Natural killer cell (primary cell): ENCODE measurements at regions not wholly inside any gene's neighbourhood (a gene's known extent, or its start where the extent isn't known, plus 50 kb on each side); places are given as distances from the start of the nearest gene placed in this dataset.

Experiments
- ATAC-seq, 3 donors: fragments of 150-1000 bp in 2 of 3; fragments of 200-7000 bp in 1 of 3; cut with Tn5 transposase; 1 replicate in 1 of 3; 2 replicates in 2 of 3; pipeline ENCODE4 v1.10.0; 2021; ENCODE audit warnings: mild to moderate bottlenecking in 2 of 3, moderate library complexity in 2 of 3
- DNase-seq, 2 donors: peaks; one replicate each; pipeline versions ENCODE4 v3.0.0 to v3.0.0-alpha.2; 2013 to 2021; ENCODE audit warnings: mixed read lengths in 1 of 2
- H3K27ac ChIP-seq: one replicate; pipeline ENCODE4 v1.5.1; 2013; ENCODE audit warnings: mild to moderate bottlenecking, low read length
- H3K27me3 ChIP-seq: one replicate; pipeline ENCODE4 v1.6.1; 2013; ENCODE audit warnings: low read length; ENCODE audit not compliant: control insufficient read depth, insufficient read depth
- H3K36me3 ChIP-seq: one replicate; pipeline ENCODE4 v1.6.1; 2013; ENCODE audit warnings: low read length; ENCODE audit not compliant: control insufficient read depth, insufficient read depth
- H3K4me1 ChIP-seq: one replicate; pipeline ENCODE4 v1.6.1; 2013; ENCODE audit warnings: low read length; ENCODE audit not compliant: control insufficient read depth, insufficient read depth
- H3K4me3 ChIP-seq: one replicate; pipeline ENCODE4 v1.5.1; 2013; ENCODE audit warnings: low read length
- H3K9me3 ChIP-seq: one replicate; pipeline ENCODE4 v1.6.1; 2013; ENCODE audit warnings: low read length; ENCODE audit not compliant: control insufficient read depth, insufficient read depth
- H3K27ac Mint-ChIP-seq, 2 donors: one replicate each; pipeline ENCODE4 v1.8.0; 2022; ENCODE audit warnings: mild to moderate bottlenecking in 2 of 2, mixed read lengths in 2 of 2, moderate library complexity in 1 of 2
- H3K27me3 Mint-ChIP-seq, 2 donors: one replicate each; pipeline ENCODE4 v1.8.0; 2022; ENCODE audit warnings: low read depth in 2 of 2, mixed read lengths in 2 of 2
- H3K36me3 Mint-ChIP-seq: one replicate; pipeline ENCODE4 v1.8.0; 2022; ENCODE audit warnings: mixed read lengths
- H3K4me1 Mint-ChIP-seq, 2 donors: one replicate each; pipeline ENCODE4 v1.8.0; 2022; ENCODE audit warnings: mixed read lengths in 2 of 2
- H3K4me3 Mint-ChIP-seq: one replicate; pipeline ENCODE4 v1.8.0; 2022; ENCODE audit warnings: mild to moderate bottlenecking, moderate library complexity, mixed read lengths
- H3K9me3 Mint-ChIP-seq, 2 donors: one replicate each; pipeline ENCODE4 v1.8.0; 2022; ENCODE audit warnings: mixed read lengths in 2 of 2
- WGBS: methylation state at CpG from one replicate; pipeline ENCODE4 v1.1.7; 2013; ENCODE audit warnings: missing lambda C conversion rate; ENCODE audit not compliant: insufficient coverage; 5-methylcytosine and 5-hydroxymethylcytosine counted together
- intact Hi-C: fragments of 100-400 bp; cut with micrococcal nuclease; formaldehyde crosslinking; loops from one replicate; pipeline ENCODE4 v1.14.2; 2022
- TF ChIP-seq, protein P1 (sequence below): fragments of 200-600 bp; IDR thresholded peaks from one replicate; pipeline ENCODE4 v1.8.0; 2022; ENCODE audit warnings: antibody characterized with exemption

DNA sequence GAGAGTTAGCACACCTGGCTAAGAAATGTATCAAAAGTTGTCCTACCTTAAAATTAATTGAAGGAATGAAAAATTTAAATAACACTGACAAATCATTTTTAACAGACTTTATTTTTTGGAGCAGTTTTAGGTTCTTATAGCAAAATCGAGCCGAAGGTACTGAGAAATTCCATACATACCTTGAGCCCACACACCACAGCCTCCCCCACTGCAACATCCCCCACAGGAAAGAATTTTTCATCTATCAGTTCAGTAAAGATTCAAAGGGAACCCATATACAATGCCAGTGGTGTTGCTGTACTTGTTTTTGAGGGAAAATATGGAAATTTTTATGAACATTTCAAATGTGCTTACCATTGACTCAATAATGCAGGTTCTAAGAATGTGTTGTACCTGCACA lies 169.8 kb upstream of the HS6ST1 start:
- Histone ChIP-seq H3K27me3 (no peaks in the 10 kb centered on the region), H3K4me1 (no peaks in the 10 kb centered on the region), H3K9me3 (no peaks in the 10 kb centered on the region), H3K36me3 (no peaks in the 10 kb centered on the region), H3K4me3 (no peak overlapping the region), H3K27ac (no peak overlapping the region)
- TF ChIP-seq, protein P1, sequence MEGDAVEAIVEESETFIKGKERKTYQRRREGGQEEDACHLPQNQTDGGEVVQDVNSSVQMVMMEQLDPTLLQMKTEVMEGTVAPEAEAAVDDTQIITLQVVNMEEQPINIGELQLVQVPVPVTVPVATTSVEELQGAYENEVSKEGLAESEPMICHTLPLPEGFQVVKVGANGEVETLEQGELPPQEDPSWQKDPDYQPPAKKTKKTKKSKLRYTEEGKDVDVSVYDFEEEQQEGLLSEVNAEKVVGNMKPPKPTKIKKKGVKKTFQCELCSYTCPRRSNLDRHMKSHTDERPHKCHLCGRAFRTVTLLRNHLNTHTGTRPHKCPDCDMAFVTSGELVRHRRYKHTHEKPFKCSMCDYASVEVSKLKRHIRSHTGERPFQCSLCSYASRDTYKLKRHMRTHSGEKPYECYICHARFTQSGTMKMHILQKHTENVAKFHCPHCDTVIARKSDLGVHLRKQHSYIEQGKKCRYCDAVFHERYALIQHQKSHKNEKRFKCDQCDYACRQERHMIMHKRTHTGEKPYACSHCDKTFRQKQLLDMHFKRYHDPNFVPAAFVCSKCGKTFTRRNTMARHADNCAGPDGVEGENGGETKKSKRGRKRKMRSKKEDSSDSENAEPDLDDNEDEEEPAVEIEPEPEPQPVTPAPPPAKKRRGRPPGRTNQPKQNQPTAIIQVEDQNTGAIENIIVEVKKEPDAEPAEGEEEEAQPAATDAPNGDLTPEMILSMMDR: no peak
- H3K27ac Mint-ChIP-seq: no peak overlapping the region
- DNase-seq (no peak), ATAC-seq (no peak)
- no peaks in the 10 kb centered on the region for H3K9me3 Mint-ChIP-seq
- H3K4me3 Mint-ChIP-seq: no peak overlapping the region
- intact Hi-C loops: no loop called here
- peaks cover 6 to 27% of the 10 kb centered on the region in 2 donors for H3K27me3 Mint-ChIP-seq
- WGBS: 87% methylated on average over 2 of the region's 2 CpGs
- H3K36me3 Mint-ChIP-seq: no peaks in the 10 kb centered on the region
- H3K4me1 Mint-ChIP-seq: no peaks in the 10 kb centered on the region

DNA sequence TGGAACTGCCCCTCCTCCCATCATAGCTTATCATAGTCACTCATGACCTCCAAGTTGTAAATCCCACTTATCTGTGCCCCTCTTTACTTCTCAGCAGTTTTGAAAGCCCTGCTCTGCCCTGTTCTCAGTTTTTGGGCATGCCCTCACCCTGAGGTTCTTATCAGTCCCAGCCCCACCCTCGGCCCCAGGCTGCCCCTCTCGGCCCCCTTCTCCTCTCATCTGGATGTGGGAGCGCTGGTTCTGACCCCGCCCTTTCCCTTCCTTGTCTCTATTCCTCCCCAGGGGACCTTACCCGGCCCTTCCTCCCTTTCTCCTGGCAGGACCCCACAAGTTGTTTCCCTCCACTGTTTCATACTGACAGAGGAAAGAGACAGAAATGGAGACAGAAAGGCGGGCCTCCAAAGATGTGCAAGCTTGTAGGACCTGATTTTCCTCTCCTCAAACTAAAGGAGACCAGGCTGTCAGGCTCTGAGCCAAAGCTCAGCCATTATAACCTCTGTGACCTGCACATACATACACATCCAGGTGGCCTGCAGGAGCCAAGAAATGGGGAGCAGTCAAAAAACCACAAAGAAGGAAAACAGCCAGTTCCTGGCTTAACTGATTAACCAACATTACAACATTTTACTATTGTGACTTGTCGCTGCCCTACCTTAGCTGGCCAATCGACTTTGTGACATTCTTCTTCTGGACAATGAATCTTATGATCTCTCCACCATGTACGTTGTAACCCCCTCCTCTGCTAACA lies 171.0 kb upstream of the HS6ST1 start:
- no peaks in the 10 kb centered on the region for H3K36me3 ChIP-seq
- H3K27me3 ChIP-seq: no peaks in the 10 kb centered on the region
- no peaks in the 10 kb centered on the region for H3K4me1 ChIP-seq
- intact Hi-C loops: no loop called here
- H3K4me1 Mint-ChIP-seq: no peaks in the 10 kb centered on the region
- TF ChIP-seq, protein P1: no peak
- H3K4me3 Mint-ChIP-seq: no peak overlapping the region
- H3K27me3 Mint-ChIP-seq: peaks cover 6 to 27% of the 10 kb centered on the region in 2 donors
- WGBS: 31% methylated on average over 9 of the region's 9 CpGs
- H3K36me3 Mint-ChIP-seq: no peaks in the 10 kb centered on the region
- H3K27ac Mint-ChIP-seq: no peak overlapping the region
- H3K27ac ChIP-seq: no peak overlapping the region
- H3K4me3 ChIP-seq: no peak overlapping the region
- no peaks in the 10 kb centered on the region for H3K9me3 ChIP-seq
- no peak for DNase-seq
- no peaks in the 10 kb centered on the region for H3K9me3 Mint-ChIP-seq
- ATAC-seq: no peak

DNA sequence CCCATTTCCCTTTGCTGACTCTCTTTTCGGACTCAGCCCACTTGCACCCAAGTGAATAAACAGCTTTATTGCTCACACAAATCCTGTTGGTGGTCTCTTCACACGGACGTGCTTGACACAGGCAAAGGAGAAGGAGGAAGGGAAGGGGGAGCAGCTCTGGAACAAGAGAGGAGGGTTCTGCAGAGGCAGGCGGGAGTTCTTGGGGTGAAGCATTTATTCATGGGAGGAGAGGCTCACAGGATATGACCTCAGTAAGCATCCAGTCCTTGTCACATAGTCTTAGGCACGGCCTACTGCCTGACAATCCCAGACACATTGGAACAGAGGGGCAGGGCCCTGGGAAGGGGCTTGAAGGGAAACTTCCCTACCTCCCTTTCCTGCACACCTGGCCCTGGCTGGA lies 171.7 kb upstream of the HS6ST1 start:
- H3K27me3 Mint-ChIP-seq: peaks cover 6 to 27% of the 10 kb centered on the region in 2 donors
- intact Hi-C loops: no loop called here
- WGBS: 46% methylated on average over 5 of the region's 5 CpGs
- no peak overlapping the region for H3K4me3 ChIP-seq
- no peak for DNase-seq
- no peaks in the 10 kb centered on the region for H3K9me3 Mint-ChIP-seq
- no peaks in the 10 kb centered on the region for H3K9me3 ChIP-seq
- H3K4me1 ChIP-seq: no peaks in the 10 kb centered on the region
- no peak for ATAC-seq
- TF ChIP-seq, protein P1: no peak
- no peak overlapping the region for H3K27ac ChIP-seq
- no peaks in the 10 kb centered on the region for H3K36me3 ChIP-seq
- H3K27me3 ChIP-seq: no peaks in the 10 kb centered on the region
- H3K4me3 Mint-ChIP-seq: no peak overlapping the region
- H3K27ac Mint-ChIP-seq: no peak overlapping the region
- H3K36me3 Mint-ChIP-seq: no peaks in the 10 kb centered on the region
- no peaks in the 10 kb centered on the region for H3K4me1 Mint-ChIP-seq
